Cardiac septum (tissue), 1 donor: ENCODE measurements at regions not wholly inside any gene's neighbourhood (a gene's known extent, or its start where the extent isn't known, plus 50 kb on each side); places are given as distances from the start of the nearest gene placed in this dataset.
"Not testable (repeated sequence)": the region's sequence is repeated elsewhere in the genome, so short reads cannot be mapped to it uniquely, and the experiment has no call there.

Experiments
- DNase-seq: peaks from one replicate; pipeline ENCODE4 v3.0.0-alpha.2; 2020; ENCODE audit warnings: low spot score
- intact Hi-C: fragments of 100-400 bp; cut with DNase I; formaldehyde crosslinking; loops from one replicate; pipeline ENCODE4 v1.14.0; 2022
- donor health status: DM: no; HTN: no; CAD: no.

GRCh38 chrX:37904833-37905232, 57.5 kb upstream of the DYNLT3 start:
- intact Hi-C loops: loop anchor here (10.0 kb wide), 1 partner anchor 150 kb away; no protein-coding TSS in a partner anchor
- DNase-seq: no peak

- no peak for DNase-seq
- intact Hi-C loops: loop anchor here (10.0 kb wide), 1 partner anchor 151 kb away; no protein-coding TSS in a partner anchor
Measured at GRCh38 chrX:37905436-37906147, 58.2 kb upstream of the DYNLT3 start.

- intact Hi-C loops: loop anchor here (10.0 kb wide), 1 partner anchor 152 kb away; no protein-coding TSS in a partner anchor
Measured at GRCh38 chrX:37906357-37906756, 59.0 kb upstream of the DYNLT3 start.

GRCh38 chrX:37910186-37910585, 62.8 kb upstream of the DYNLT3 start:
- intact Hi-C loops: no loop called here
- no peak for DNase-seq

More at GRCh38 chrX:37906357-37906756, 59.0 kb upstream of the DYNLT3 start:
- no peak for DNase-seq

- DNase-seq: no peak
- intact Hi-C loops: no loop called here
Measured at GRCh38 chrX:37912304-37912703, 64.9 kb upstream of the DYNLT3 start.

- intact Hi-C loops: no loop called here
- DNase-seq: no peak
Measured at GRCh38 chrX:37912777-37913176, 65.4 kb upstream of the DYNLT3 start.

- DNase-seq: no peak
- intact Hi-C loops: no loop called here
Measured at GRCh38 chrX:37918168-37918567, 70.8 kb upstream of the DYNLT3 start.

GRCh38 chrX:37918703-37919102, 71.3 kb upstream of the DYNLT3 start:
- intact Hi-C loops: no loop called here
- DNase-seq: no peak

- intact Hi-C loops: no loop called here
- no peak for DNase-seq
Measured at GRCh38 chrX:37921758-37922157, 74.4 kb upstream of the DYNLT3 start.

GRCh38 chrX:37922928-37923327, 75.6 kb upstream of the DYNLT3 start:
- DNase-seq: no peak
- intact Hi-C loops: no loop called here

- intact Hi-C loops: loop anchor here (5.0 kb wide), 2 partner anchors 237 to 402 kb away; partner anchors contain the start of gene RPGR
- not testable (repeated sequence) for DNase-seq
Measured at GRCh38 chrX:37925761-37926160, 78.4 kb upstream of the DYNLT3 start.

- no peak for DNase-seq
- intact Hi-C loops: loop anchor here (5.0 kb wide), 2 partner anchors 236 to 401 kb away; partner anchors contain the start of gene RPGR
Measured at GRCh38 chrX:37926700-37927099, 79.3 kb upstream of the DYNLT3 start.

GRCh38 chrX:37942170-37942569, 64.2 kb upstream of the SYTL5 start:
- no peak for DNase-seq
- intact Hi-C loops: no loop called here

GRCh38 chrX:37943554-37944344, 62.6 kb upstream of the SYTL5 start:
- no peak for DNase-seq
- intact Hi-C loops: no loop called here

- intact Hi-C loops: no loop called here
- DNase-seq: no peak
Measured at GRCh38 chrX:37946197-37946596, 60.2 kb upstream of the SYTL5 start.

- intact Hi-C loops: no loop called here
- no peak for DNase-seq
Measured at GRCh38 chrX:37955273-37955672, 51.1 kb upstream of the SYTL5 start.

- DNase-seq: no peak
- intact Hi-C loops: no loop called here
Measured at GRCh38 chrX:37956223-37956622, 50.1 kb upstream of the SYTL5 start.
